PC-3 (cell line): ENCODE measurements at regions not wholly inside any gene's neighbourhood (a gene's known extent, or its start where the extent isn't known, plus 50 kb on each side); places are given as distances from the start of the nearest gene placed in this dataset.

Experiments
- ATAC-seq: fragments of 200-7000 bp; cut with Tn5 transposase; 2 replicates; pipeline ENCODE4 v1.9.1; 2020; ENCODE audit warnings: mild to moderate bottlenecking, moderate library complexity
- BruUV-seq: library from RNA; stranded (reverse); fragments of 400-500 nt; replicated peaks from 2 replicates; lab custom pipeline; 2021; lab: Mats Ljungman, UMichigan
- CTCF ChIA-PET: fragments of 300-600 bp; sonication (Branson Sonifier 250); formaldehyde crosslinking; loops from one replicate; lab custom pipeline; 2022; ENCODE audit warnings: antibody characterized with exemption; lab: Charles Lee
- POLR2A ChIA-PET: fragments of 300-600 bp; sonication (Branson Sonifier 250); formaldehyde crosslinking; loops from one replicate; lab custom pipeline; 2022; ENCODE audit warnings: antibody characterized with exemption; ENCODE audit not compliant: unreplicated experiment; lab: Charles Lee
- DNase-seq: peaks from one replicate; pipeline ENCODE4 v3.0.0-alpha.2; 2015
- H2AFZ ChIP-seq: fragments of 300-600 bp; sonication (generic); 2 replicates; pipeline ENCODE4 v1.6.0; 2016; ENCODE audit warnings: antibody characterized with exemption, low read length
- H3F3A ChIP-seq: fragments of 300-600 bp; sonication (generic); one replicate; pipeline ENCODE4 v1.6.0; 2017; ENCODE audit warnings: antibody characterized with exemption, low read length, control low read depth, mild to moderate bottlenecking; ENCODE audit not compliant: unreplicated experiment
- H3K27ac ChIP-seq: fragments of 300-600 bp; sonication (generic); 2 replicates; pipeline ENCODE4 v1.5.1; 2016; ENCODE audit warnings: mild to moderate bottlenecking, low read length
- H3K27me3 ChIP-seq: fragments of 300-600 bp; sonication (generic); 2 replicates; pipeline ENCODE4 v1.6.1; 2016; ENCODE audit warnings: low read length, mixed read lengths
- H3K36me3 ChIP-seq: fragments of 300-600 bp; sonication (generic); 2 replicates; pipeline ENCODE4 v1.6.1; 2016; ENCODE audit warnings: low read depth, mixed run types, low read length, mixed read lengths
- H3K4me1 ChIP-seq: fragments of 300-600 bp; sonication (generic); 2 replicates; pipeline ENCODE4 v1.5.1; 2016; ENCODE audit warnings: low read length; ENCODE audit not compliant: insufficient read depth
- H3K4me2 ChIP-seq: fragments of 300-600 bp; sonication (generic); 2 replicates; pipeline ENCODE4 v1.6.0; 2016; ENCODE audit warnings: low read length
- H3K4me3 ChIP-seq: fragments of 300-600 bp; sonication (generic); 2 replicates; pipeline ENCODE4 v1.5.1; 2016; ENCODE audit warnings: mild to moderate bottlenecking, low read length, mixed read lengths
- H3K79me2 ChIP-seq: fragments of 300-600 bp; sonication (generic); 2 replicates; pipeline ENCODE4 v1.6.1; 2017; ENCODE audit warnings: low read length, mixed read lengths
- H3K9ac ChIP-seq: fragments of 300-600 bp; sonication (generic); 2 replicates; pipeline ENCODE4 v1.6.0; 2016; ENCODE audit warnings: mild to moderate bottlenecking, low read length
- H3K9me2 ChIP-seq: fragments of 300-600 bp; sonication (generic); replicated peaks from 2 replicates; pipeline ENCODE4 v1.6.1; 2016; ENCODE audit warnings: mixed run types, low read length, mixed read lengths
- H3K9me3 ChIP-seq: fragments of 300-600 bp; sonication (generic); 2 replicates; pipeline ENCODE4 v1.6.1; 2016; ENCODE audit warnings: low read length, mixed read lengths
- H4K20me1 ChIP-seq: fragments of 300-600 bp; sonication (generic); 2 replicates; pipeline ENCODE4 v1.6.1; 2016; ENCODE audit warnings: low read length, mixed read lengths
- EZH2 ChIP-seq: fragments of 300-600 bp; sonication (generic); IDR thresholded peaks from one replicate; pipeline ENCODE4 v1.6.1; 2017; ENCODE audit warnings: antibody characterized with exemption, mild to moderate bottlenecking, low read length; ENCODE audit not compliant: unreplicated experiment
- EZH2phosphoT487 ChIP-seq: fragments of 300-600 bp; sonication (generic); IDR thresholded peaks from 2 replicates; pipeline ENCODE4 v1.6.1; 2018; ENCODE audit warnings: mild to moderate bottlenecking, antibody characterized with exemption, low read length, borderline replicate concordance
- intact Hi-C: fragments of 100-400 bp; cut with micrococcal nuclease; formaldehyde crosslinking; loops from 2 replicates; pipeline ENCODE4 v1.9.0; 2023
- TF ChIP-seq, protein P1 (sequence below): fragments of 300-600 bp; sonication (generic); conservative IDR thresholded peaks from 2 replicates; pipeline ENCODE4 v1.5.1; 2017; ENCODE audit warnings: antibody characterized with exemption, low read depth, mild to moderate bottlenecking, low read length

GRCh38 chr1:80170811-80171485 lies 1164.4 kb upstream of the ADGRL4 start:
- Histone ChIP-seq H2AFZ (no peak overlapping the region), H3K4me3 (no peak overlapping the region), H3K9me2 (no peaks in the 10 kb centered on the region), H3K27me3 (no peaks in the 10 kb centered on the region), H3K4me1 (no peaks in the 10 kb centered on the region), H3K4me2 (no peak overlapping the region), H3K36me3 (no peaks in the 10 kb centered on the region), H3K27ac (no peak overlapping the region), H3K9ac (no peak overlapping the region), H3F3A (no peaks in the 10 kb centered on the region), H4K20me1 (no peaks in the 10 kb centered on the region), H3K79me2 (no peaks in the 10 kb centered on the region), H3K9me3 (no peaks in the 10 kb centered on the region)
- no TSS peak for BruUV-seq
- ATAC-seq, result no peak
- ChIA-PET CTCF (no interaction called here), POLR2A (no interaction called here)
- intact Hi-C loops, result no loop called here
- TF ChIP-seq EZH2 (no peak), EZH2phosphoT487 (no peak)
- TF ChIP-seq, protein P1, sequence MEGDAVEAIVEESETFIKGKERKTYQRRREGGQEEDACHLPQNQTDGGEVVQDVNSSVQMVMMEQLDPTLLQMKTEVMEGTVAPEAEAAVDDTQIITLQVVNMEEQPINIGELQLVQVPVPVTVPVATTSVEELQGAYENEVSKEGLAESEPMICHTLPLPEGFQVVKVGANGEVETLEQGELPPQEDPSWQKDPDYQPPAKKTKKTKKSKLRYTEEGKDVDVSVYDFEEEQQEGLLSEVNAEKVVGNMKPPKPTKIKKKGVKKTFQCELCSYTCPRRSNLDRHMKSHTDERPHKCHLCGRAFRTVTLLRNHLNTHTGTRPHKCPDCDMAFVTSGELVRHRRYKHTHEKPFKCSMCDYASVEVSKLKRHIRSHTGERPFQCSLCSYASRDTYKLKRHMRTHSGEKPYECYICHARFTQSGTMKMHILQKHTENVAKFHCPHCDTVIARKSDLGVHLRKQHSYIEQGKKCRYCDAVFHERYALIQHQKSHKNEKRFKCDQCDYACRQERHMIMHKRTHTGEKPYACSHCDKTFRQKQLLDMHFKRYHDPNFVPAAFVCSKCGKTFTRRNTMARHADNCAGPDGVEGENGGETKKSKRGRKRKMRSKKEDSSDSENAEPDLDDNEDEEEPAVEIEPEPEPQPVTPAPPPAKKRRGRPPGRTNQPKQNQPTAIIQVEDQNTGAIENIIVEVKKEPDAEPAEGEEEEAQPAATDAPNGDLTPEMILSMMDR, result no peak
- no peak for DNase-seq

DNA sequence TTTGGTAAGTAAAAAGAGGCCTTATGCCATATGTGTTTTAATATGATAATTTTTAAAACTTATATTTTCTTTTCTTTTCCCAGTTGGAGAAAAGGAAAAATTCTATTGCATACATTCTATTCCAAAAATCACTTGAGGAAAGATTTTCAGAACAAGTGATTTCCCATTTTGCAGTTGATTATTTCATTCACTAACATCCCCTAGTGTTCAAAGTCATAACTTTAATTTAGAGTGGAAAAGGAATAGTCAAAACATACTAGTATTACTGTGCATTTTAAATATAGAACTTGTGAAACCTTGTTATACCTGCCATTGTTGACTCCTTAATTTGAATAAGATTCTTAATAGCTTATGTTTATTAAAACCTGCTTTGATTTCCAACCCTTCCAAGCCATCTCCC lies 1157.6 kb upstream of the ADGRL4 start:
- CTCF ChIA-PET, result no interaction called here
- POLR2A ChIA-PET, result no interaction called here
- no peak overlapping the region for H2AFZ ChIP-seq

GRCh38 chr1:80163686-80164085 lies 1157.2 kb upstream of the ADGRL4 start:
- BruUV-seq, result no TSS peak
- Histone ChIP-seq H3K36me3 (no peaks in the 10 kb centered on the region), H3K4me2 (no peak overlapping the region), H4K20me1 (no peaks in the 10 kb centered on the region), H2AFZ (no peak overlapping the region), H3K4me1 (no peaks in the 10 kb centered on the region), H3K27me3 (no peaks in the 10 kb centered on the region), H3K9me3 (no peaks in the 10 kb centered on the region), H3K4me3 (no peak overlapping the region), H3K27ac (no peak overlapping the region), H3K9ac (no peak overlapping the region), H3F3A (no peaks in the 10 kb centered on the region), H3K79me2 (no peaks in the 10 kb centered on the region), H3K9me2 (no peaks in the 10 kb centered on the region)
- ATAC-seq (no peak), DNase-seq (no peak)
- TF ChIP-seq EZH2phosphoT487 (no peak), EZH2 (no peak)
- TF ChIP-seq, protein P1, result no peak
- POLR2A ChIA-PET, result no interaction called here
- intact Hi-C loops, result no loop called here
- CTCF ChIA-PET, result no interaction called here

More for the DNA sequence above, 1157.6 kb upstream of the ADGRL4 start:
- no peak for ATAC-seq
- no peak overlapping the region for H3K27ac ChIP-seq
- no peak for DNase-seq
- intact Hi-C loops, result no loop called here
- H3K79me2 ChIP-seq, result no peaks in the 10 kb centered on the region
- H3K36me3 ChIP-seq, result no peaks in the 10 kb centered on the region
- no peaks in the 10 kb centered on the region for H3K27me3 ChIP-seq
- H3K4me2 ChIP-seq, result no peak overlapping the region
- H3K4me3 ChIP-seq, result no peak overlapping the region
- no peaks in the 10 kb centered on the region for H3K4me1 ChIP-seq
- H3K9me2 ChIP-seq, result no peaks in the 10 kb centered on the region
- no TSS peak for BruUV-seq
- no peak for TF ChIP-seq EZH2
- TF ChIP-seq EZH2phosphoT487, result no peak
- TF ChIP-seq, protein P1, result peak; percentile 23; the same call in 1 of the 2 replicates
- no peaks in the 10 kb centered on the region for H3K9me3 ChIP-seq
- H3K9ac ChIP-seq, result no peak overlapping the region
- H4K20me1 ChIP-seq, result no peaks in the 10 kb centered on the region
- H3F3A ChIP-seq, result no peaks in the 10 kb centered on the region
